ENCODE measurements at regions not wholly inside any gene's neighbourhood (a gene's known extent, or its start where the extent isn't known, plus 50 kb on each side); places are given as distances from the start of the nearest gene placed in this dataset.

GRCh38 chr12:105836242-105836622, 302.5 kb downstream of the NUAK1 start:
- no peak overlapping the region for H3K4me3 ChIP-seq (ENCODE audit: low read depth, low read length)
- DNase-seq (ENCODE audit: low read depth) = no peak
- TF ChIP-seq CTCF (IDR thresholded peaks at IDR 0.05; ENCODE audit: insufficient read depth, low read length) = no peak

GRCh38 chr12:105839629-105840127, 299.1 kb downstream of the NUAK1 start:
- H3K4me3 ChIP-seq (ENCODE audit: low read depth, low read length) = no peak overlapping the region
- no peak for DNase-seq (ENCODE audit: low read depth)

GRCh38 chr12:105840384-105840783, 298.4 kb downstream of the NUAK1 start:
- no peak for DNase-seq (ENCODE audit: low read depth)
- no peak for TF ChIP-seq CTCF (IDR thresholded peaks at IDR 0.05; ENCODE audit: insufficient read depth, low read length)
- no peak overlapping the region for H3K4me3 ChIP-seq (ENCODE audit: low read depth, low read length)

More at GRCh38 chr12:105839629-105840127, 299.1 kb downstream of the NUAK1 start:
- no peak for TF ChIP-seq CTCF (IDR thresholded peaks at IDR 0.05; ENCODE audit: insufficient read depth, low read length)

- no peak for DNase-seq (ENCODE audit: low read depth)
- TF ChIP-seq CTCF (IDR thresholded peaks at IDR 0.05; ENCODE audit: insufficient read depth, low read length) = no peak
- H3K4me3 ChIP-seq (ENCODE audit: low read depth, low read length) = no peak overlapping the region
Measured at GRCh38 chr12:105841840-105842239, 296.9 kb downstream of the NUAK1 start.

- no peak overlapping the region for H3K4me3 ChIP-seq (ENCODE audit: low read depth, low read length)
- TF ChIP-seq CTCF (IDR thresholded peaks at IDR 0.05; ENCODE audit: insufficient read depth, low read length) = no peak
- no peak for DNase-seq (ENCODE audit: low read depth)
Measured at GRCh38 chr12:105843561-105843960, 295.2 kb downstream of the NUAK1 start.

- no peak for DNase-seq (ENCODE audit: low read depth)
- no peak for TF ChIP-seq CTCF (IDR thresholded peaks at IDR 0.05; ENCODE audit: insufficient read depth, low read length)
Measured at GRCh38 chr12:105843986-105844760, 294.6 kb downstream of the NUAK1 start.

More at GRCh38 chr12:105843986-105844760, 294.6 kb downstream of the NUAK1 start:
- H3K4me3 ChIP-seq (ENCODE audit: low read depth, low read length) = no peak overlapping the region

Data from fibroblast of the aortic adventitia (primary cell).